H9 (cell line): ENCODE measurements at regions not wholly inside any gene's neighbourhood (a gene's known extent, or its start where the extent isn't known, plus 50 kb on each side); places are given as distances from the start of the nearest gene placed in this dataset.

Experiments used
- DNase-seq: peaks from one replicate; pipeline ENCODE4 v3.0.0-alpha.2; 2017
- H2AFZ ChIP-seq: one replicate; pipeline ENCODE4 v1.6.1; 2013; ENCODE audit warnings: mild to moderate bottlenecking, low read length, control low read depth, moderate library complexity
- H2AK5ac ChIP-seq: 2 replicates; pipeline ENCODE4 v1.6.1; 2013; ENCODE audit warnings: low read length, control low read depth, mixed read lengths; ENCODE audit not compliant: insufficient read length
- H2BK120ac ChIP-seq: one replicate; pipeline ENCODE4 v1.6.1; 2013; ENCODE audit warnings: low read depth, mild to moderate bottlenecking, low read length, control low read depth, inconsistent platforms; ENCODE audit not compliant: poor library complexity, severe bottlenecking
- H2BK12ac ChIP-seq: 2 replicates; pipeline ENCODE4 v1.6.1; 2013; ENCODE audit warnings: low read length, control low read depth, mixed read lengths, low read depth; ENCODE audit not compliant: insufficient read length
- H2BK15ac ChIP-seq: 2 replicates; pipeline ENCODE4 v1.6.1; 2013; ENCODE audit warnings: low read depth, low read length, control low read depth
- H2BK20ac ChIP-seq: one replicate; pipeline ENCODE4 v1.6.1; 2013; ENCODE audit warnings: low read depth, mild to moderate bottlenecking, low read length, control low read depth, inconsistent platforms; ENCODE audit not compliant: poor library complexity, severe bottlenecking
- H2BK5ac ChIP-seq: 2 replicates; pipeline ENCODE4 v1.6.1; 2013; ENCODE audit warnings: low read length, control low read depth, mixed read lengths; ENCODE audit not compliant: insufficient read length
- H3K14ac ChIP-seq: 2 replicates; pipeline ENCODE4 v1.6.1; 2013; ENCODE audit warnings: low read length, control low read depth; ENCODE audit not compliant: insufficient read depth
- H3K18ac ChIP-seq: 2 replicates; pipeline ENCODE4 v1.6.1; 2013; ENCODE audit warnings: low read depth, mild to moderate bottlenecking, mixed read lengths, low read length, control low read depth; ENCODE audit not compliant: insufficient read length
- H3K23ac ChIP-seq: 2 replicates; pipeline ENCODE4 v1.6.1; 2013; ENCODE audit warnings: low read length, control low read depth, mixed read lengths, low read depth; ENCODE audit not compliant: insufficient read length
- H3K23me2 ChIP-seq: 2 replicates; pipeline ENCODE4 v1.6.1; 2013; ENCODE audit warnings: low read depth, mild to moderate bottlenecking, mixed read lengths, low read length, control low read depth; ENCODE audit not compliant: insufficient read length, poor library complexity, severe bottlenecking
- H3K27ac ChIP-seq: 2 replicates; pipeline ENCODE4 v1.5.1; 2013; ENCODE audit warnings: low read length, control low read depth, mixed read lengths, low read depth; ENCODE audit not compliant: insufficient read length
- H3K27me3 ChIP-seq: 2 replicates; pipeline ENCODE4 v1.6.1; 2013; ENCODE audit warnings: low read length, control low read depth, inconsistent platforms; ENCODE audit not compliant: insufficient read depth
- H3K4ac ChIP-seq: 2 replicates; pipeline ENCODE4 v1.6.1; 2013; ENCODE audit warnings: low read depth, mild to moderate bottlenecking, control low read depth, inconsistent platforms, low read length, moderate library complexity
- H3K4me1 ChIP-seq: 2 replicates; pipeline ENCODE4 v1.6.1; 2013; ENCODE audit warnings: low read length, control low read depth, inconsistent platforms; ENCODE audit not compliant: insufficient read depth
- H3K4me2 ChIP-seq: 2 replicates; pipeline ENCODE4 v1.6.1; 2013; ENCODE audit warnings: low read length, control low read depth, mixed read lengths; ENCODE audit not compliant: insufficient read length, insufficient read depth
- H3K56ac ChIP-seq: 2 replicates; pipeline ENCODE4 v1.6.1; 2013; ENCODE audit warnings: low read depth, mild to moderate bottlenecking, mixed read lengths, low read length, control low read depth; ENCODE audit not compliant: insufficient read length
- H3K79me1 ChIP-seq: 2 replicates; pipeline ENCODE4 v1.6.1; 2013; ENCODE audit warnings: low read depth, mild to moderate bottlenecking, moderate library complexity, low read length, control low read depth, inconsistent platforms; ENCODE audit not compliant: insufficient read depth, poor library complexity, severe bottlenecking
- H3K79me2 ChIP-seq: 2 replicates; pipeline ENCODE4 v1.6.1; 2013; ENCODE audit warnings: low read length, control low read depth, inconsistent platforms; ENCODE audit not compliant: insufficient read depth
- H3K9ac ChIP-seq: 2 replicates; pipeline ENCODE4 v1.6.1; 2013; ENCODE audit warnings: low read length, control low read depth, mixed read lengths; ENCODE audit not compliant: insufficient read length; ENCODE audit errors: extremely low read depth
- H3K9me3 ChIP-seq: one replicate; pipeline ENCODE4 v1.6.1; 2013; ENCODE audit warnings: low read depth, low read length, inconsistent platforms; ENCODE audit not compliant: control insufficient read depth
- H3T11ph ChIP-seq: one replicate; pipeline ENCODE4 v1.6.1; 2013; ENCODE audit warnings: mild to moderate bottlenecking, low read length, control low read depth, inconsistent platforms
- H4K20me1 ChIP-seq: one replicate; pipeline ENCODE4 v1.6.1; 2013; ENCODE audit not compliant: control insufficient read depth, insufficient read length, insufficient read depth
- H4K5ac ChIP-seq: 2 replicates; pipeline ENCODE4 v1.6.1; 2013; ENCODE audit warnings: low read depth, mild to moderate bottlenecking, mixed read lengths, low read length, control low read depth; ENCODE audit not compliant: insufficient read length
- H4K8ac ChIP-seq: replicated peaks from 2 replicates; pipeline ENCODE4 v1.6.1; 2013; ENCODE audit warnings: low read length, control low read depth, mixed read lengths, low read depth; ENCODE audit not compliant: insufficient read length
- H4K91ac ChIP-seq: 2 replicates; pipeline ENCODE4 v1.6.1; 2013; ENCODE audit warnings: low read depth, mild to moderate bottlenecking, moderate library complexity, mixed read lengths, low read length, control low read depth; ENCODE audit not compliant: insufficient read length
- H3K27ac Mint-ChIP-seq, 3 experiments: 2 replicates in 2 of 3; 3 replicates in 1 of 3; pipeline ENCODE4 v1.8.0; 2020 to 2021; ENCODE audit warnings: mixed read lengths in 3 of 3, mild to moderate bottlenecking in 1 of 3, moderate library complexity in 1 of 3
- H3K27me3 Mint-ChIP-seq: 2 replicates; pipeline ENCODE4 v1.8.0; 2021; ENCODE audit warnings: low read depth, mild to moderate bottlenecking, moderate library complexity, mixed read lengths
- H3K36me3 Mint-ChIP-seq, 3 experiments: 2 replicates in 2 of 3; 3 replicates in 1 of 3; pipeline ENCODE4 v1.8.0; 2020 to 2021; ENCODE audit warnings: low read depth in 3 of 3, mixed read lengths in 3 of 3; ENCODE audit not compliant: insufficient read depth in 1 of 3
- H3K4me1 Mint-ChIP-seq, 2 experiments: 2 replicates each; pipeline ENCODE4 v1.8.0; 2020; ENCODE audit warnings: mixed read lengths in 2 of 2
- H3K4me3 Mint-ChIP-seq, 2 experiments: 2 replicates in 1 of 2; 3 replicates in 1 of 2; pipeline ENCODE4 v1.8.0; 2020 to 2021; ENCODE audit warnings: mild to moderate bottlenecking in 2 of 2, mixed read lengths in 2 of 2, moderate library complexity in 1 of 2
- H3K9me3 Mint-ChIP-seq, 2 experiments: 2 replicates in 1 of 2; 3 replicates in 1 of 2; pipeline ENCODE4 v1.8.0; 2020; ENCODE audit warnings: mild to moderate bottlenecking in 2 of 2, mixed read lengths in 2 of 2, moderate library complexity in 1 of 2
- WGBS: extraction: QIAGEN DNeasy Blood & Tissue Kit; methylation state at CpG from one replicate; pipeline ENCODE4 v1.1.7; 2013; ENCODE audit warnings: missing lambda C conversion rate, low lambda C conversion rate, mixed read lengths; ENCODE audit not compliant: insufficient read length; ENCODE audit errors: extremely low coverage; 5-methylcytosine and 5-hydroxymethylcytosine counted together
- TF ChIP-seq, protein P1 (sequence below): fragments of 200-600 bp; sonication (generic); conservative IDR thresholded peaks from 3 replicates; pipeline ENCODE4 v1.8.0; 2021; ENCODE audit warnings: antibody characterized with exemption, mild to moderate bottlenecking

GRCh38 chr2:239767021-239767905 lies 257.9 kb downstream of the NDUFA10 start:
- H3K4me2 ChIP-seq: no peak overlapping the region
- H3K79me1 ChIP-seq: no peaks in the 10 kb centered on the region
- no peak overlapping the region for H4K91ac ChIP-seq
- H3K23ac ChIP-seq: no peak overlapping the region
- H3T11ph ChIP-seq: no peak overlapping the region
- no peak overlapping the region for H3K9ac ChIP-seq
- Mint-ChIP-seq H3K36me3 (no peaks in the 10 kb centered on the region; a peak in 1 of 7 replicates), H3K27me3 (peaks cover 13% of the 10 kb centered on the region), H3K4me1 (no peaks in the 10 kb centered on the region), H3K27ac (no peak overlapping the region), H3K4me3 (no peak overlapping the region), H3K9me3 (peaks cover 3 to 6% of the 10 kb centered on the region in 2 experiments; a peak in 2 of 5 replicates)
- no peak overlapping the region for H3K18ac ChIP-seq
- H4K20me1 ChIP-seq: no peaks in the 10 kb centered on the region
- no peak overlapping the region for H3K56ac ChIP-seq
- no peak overlapping the region for H2BK15ac ChIP-seq
- H3K23me2 ChIP-seq: no peaks in the 10 kb centered on the region
- no peak overlapping the region for H3K27ac ChIP-seq
- no peak overlapping the region for H2BK12ac ChIP-seq
- no peaks in the 10 kb centered on the region for H3K4me1 ChIP-seq
- WGBS: no CpG with 5 or more reads among the region's 26 CpGs
- no peak overlapping the region for H4K8ac ChIP-seq
- H3K9me3 ChIP-seq: no peaks in the 10 kb centered on the region
- H2BK5ac ChIP-seq: no peak overlapping the region
- no peak overlapping the region for H4K5ac ChIP-seq
- TF ChIP-seq, protein P1, sequence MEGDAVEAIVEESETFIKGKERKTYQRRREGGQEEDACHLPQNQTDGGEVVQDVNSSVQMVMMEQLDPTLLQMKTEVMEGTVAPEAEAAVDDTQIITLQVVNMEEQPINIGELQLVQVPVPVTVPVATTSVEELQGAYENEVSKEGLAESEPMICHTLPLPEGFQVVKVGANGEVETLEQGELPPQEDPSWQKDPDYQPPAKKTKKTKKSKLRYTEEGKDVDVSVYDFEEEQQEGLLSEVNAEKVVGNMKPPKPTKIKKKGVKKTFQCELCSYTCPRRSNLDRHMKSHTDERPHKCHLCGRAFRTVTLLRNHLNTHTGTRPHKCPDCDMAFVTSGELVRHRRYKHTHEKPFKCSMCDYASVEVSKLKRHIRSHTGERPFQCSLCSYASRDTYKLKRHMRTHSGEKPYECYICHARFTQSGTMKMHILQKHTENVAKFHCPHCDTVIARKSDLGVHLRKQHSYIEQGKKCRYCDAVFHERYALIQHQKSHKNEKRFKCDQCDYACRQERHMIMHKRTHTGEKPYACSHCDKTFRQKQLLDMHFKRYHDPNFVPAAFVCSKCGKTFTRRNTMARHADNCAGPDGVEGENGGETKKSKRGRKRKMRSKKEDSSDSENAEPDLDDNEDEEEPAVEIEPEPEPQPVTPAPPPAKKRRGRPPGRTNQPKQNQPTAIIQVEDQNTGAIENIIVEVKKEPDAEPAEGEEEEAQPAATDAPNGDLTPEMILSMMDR: no peak
- no peak overlapping the region for H2AFZ ChIP-seq
- no peaks in the 10 kb centered on the region for H3K79me2 ChIP-seq
- H3K27me3 ChIP-seq: no peaks in the 10 kb centered on the region
- no peak overlapping the region; the same call in 1 of the 2 replicates for H3K14ac ChIP-seq
- H2BK20ac ChIP-seq: no peak overlapping the region
- no peak for DNase-seq
- no peak overlapping the region for H3K4ac ChIP-seq
- no peak overlapping the region for H2BK120ac ChIP-seq
- no peak overlapping the region for H2AK5ac ChIP-seq
